IMR-90 (cell line): ENCODE measurements at regions not wholly inside any gene's neighbourhood (a gene's known extent, or its start where the extent isn't known, plus 50 kb on each side); places are given as distances from the start of the nearest gene placed in this dataset.

Experiments used
- ATAC-seq: fragments of 200-7000 bp; cut with Tn5 transposase; 2 replicates; pipeline ENCODE4 v1.9.1; 2020; ENCODE audit warnings: low read depth, mild to moderate bottlenecking, moderate library complexity
- BruUV-seq: library from RNA; stranded (reverse); fragments of 400-500 nt; replicated peaks from 2 replicates; lab custom pipeline; 2021; lab: Mats Ljungman, UMichigan
- CTCF ChIA-PET: fragments of 300-600 bp; formaldehyde crosslinking; extraction: SDS; loops from one replicate; lab custom pipeline; 2021; ENCODE audit warnings: antibody characterized with exemption; lab: Yijun Ruan, JAX
- POLR2A ChIA-PET: fragments of 300-600 bp; sonication (Branson Sonifier 250); formaldehyde crosslinking; loops from one replicate; lab custom pipeline; 2022; ENCODE audit warnings: antibody characterized with exemption; ENCODE audit not compliant: unreplicated experiment; lab: Charles Lee
- DNase-seq: peaks from one replicate; pipeline ENCODE4 v3.0.0; 2013
- H2AFZ ChIP-seq: replicated peaks from 2 replicates; pipeline ENCODE3; 2013; ENCODE audit warnings: low read length, mild to moderate bottlenecking; ENCODE audit not compliant: poor library complexity
- H2AK5ac ChIP-seq: 2 replicates; pipeline ENCODE4 v1.6.1; 2013; ENCODE audit warnings: low read depth, low read length, inconsistent platforms
- H2AK9ac ChIP-seq: replicated peaks from 2 replicates; pipeline ENCODE3; 2013; ENCODE audit warnings: mild to moderate bottlenecking, low read depth, low read length, moderate library complexity; ENCODE audit not compliant: poor library complexity
- H2BK120ac ChIP-seq: 2 replicates; pipeline ENCODE4 v1.6.1; 2013; ENCODE audit warnings: low read depth, low read length, inconsistent platforms
- H2BK15ac ChIP-seq: 3 replicates; pipeline ENCODE4 v1.6.1; 2013; ENCODE audit warnings: low read depth, low read length, inconsistent platforms
- H2BK20ac ChIP-seq: 2 replicates; pipeline ENCODE4 v1.6.1; 2013; ENCODE audit warnings: low read depth, mild to moderate bottlenecking, inconsistent platforms, low read length, moderate library complexity
- H2BK5ac ChIP-seq: 2 replicates; pipeline ENCODE4 v1.6.1; 2013; ENCODE audit warnings: mild to moderate bottlenecking, low read depth, low read length, inconsistent platforms; ENCODE audit not compliant: poor library complexity, severe bottlenecking
- H3K14ac ChIP-seq: replicated peaks from 2 replicates; pipeline ENCODE4 v1.6.1; 2013; ENCODE audit warnings: low read depth, low read length, inconsistent platforms
- H3K18ac ChIP-seq: 2 replicates; pipeline ENCODE4 v1.6.1; 2013; ENCODE audit warnings: low read depth, low read length, control low read depth
- H3K23ac ChIP-seq: 2 replicates; pipeline ENCODE4 v1.6.1; 2013; ENCODE audit warnings: low read depth, low read length, inconsistent platforms
- H3K27ac ChIP-seq: 2 replicates; pipeline ENCODE4 v1.5.1; 2013; ENCODE audit warnings: mild to moderate bottlenecking, control low read depth, low read length; ENCODE audit not compliant: insufficient read depth
- H3K27me3 ChIP-seq: 2 replicates; pipeline ENCODE4 v1.6.1; 2013; ENCODE audit warnings: low read length; ENCODE audit not compliant: control insufficient read depth, insufficient read depth
- H3K36me3 ChIP-seq: 2 replicates; pipeline ENCODE4 v1.6.1; 2013; ENCODE audit warnings: low read length, mixed read lengths; ENCODE audit not compliant: control insufficient read depth, insufficient read depth
- H3K4ac ChIP-seq: 2 replicates; pipeline ENCODE4 v1.6.1; 2013; ENCODE audit warnings: low read depth, low read length, inconsistent platforms
- H3K4me1 ChIP-seq: 2 replicates; pipeline ENCODE4 v1.6.1; 2013; ENCODE audit warnings: low read length, mixed read lengths; ENCODE audit not compliant: control insufficient read depth, insufficient read depth
- H3K4me2 ChIP-seq: 2 replicates; pipeline ENCODE4 v1.6.1; 2013; ENCODE audit warnings: low read depth, mild to moderate bottlenecking, control low read depth, low read length, moderate library complexity
- H3K4me3 ChIP-seq: 2 replicates; pipeline ENCODE4 v1.5.1; 2013; ENCODE audit warnings: low read depth, mild to moderate bottlenecking, control low read depth, low read length, moderate library complexity; ENCODE audit not compliant: insufficient read depth
- H3K56ac ChIP-seq: 2 replicates; pipeline ENCODE4 v1.6.1; 2013; ENCODE audit warnings: low read length, inconsistent platforms; ENCODE audit not compliant: insufficient read depth; ENCODE audit errors: extremely low read depth
- H3K79me1 ChIP-seq, 2 experiments: 2 replicates each; pipeline ENCODE4 v1.6.1; 2013; ENCODE audit warnings: low read length in 2 of 2, inconsistent platforms in 1 of 2, low read depth in 1 of 2
- H3K9ac ChIP-seq: 2 replicates; pipeline ENCODE4 v1.6.1; 2013; ENCODE audit warnings: low read depth, low read length, control low read depth
- H3K9me1 ChIP-seq: 2 replicates; pipeline ENCODE4 v1.6.1; 2013; ENCODE audit warnings: low read length, inconsistent platforms; ENCODE audit not compliant: insufficient read depth
- H3K9me3 ChIP-seq: 2 replicates; pipeline ENCODE4 v1.6.1; 2013; ENCODE audit warnings: low read length; ENCODE audit not compliant: control insufficient read depth, insufficient read depth
- H4K20me1 ChIP-seq: 2 replicates; pipeline ENCODE4 v1.6.1; 2013; ENCODE audit warnings: low read length, inconsistent platforms; ENCODE audit not compliant: insufficient read depth
- H4K5ac ChIP-seq: 2 replicates; pipeline ENCODE4 v1.6.1; 2013; ENCODE audit warnings: mild to moderate bottlenecking, low read depth, low read length, control low read depth
- H4K8ac ChIP-seq, 2 experiments: 2 replicates each; pipeline ENCODE4 v1.6.1; 2013; ENCODE audit warnings: low read depth in 2 of 2, low read length in 2 of 2, control low read depth in 1 of 2, inconsistent platforms in 1 of 2
- H4K91ac ChIP-seq: 2 replicates; pipeline ENCODE4 v1.6.1; 2013; ENCODE audit warnings: low read depth, low read length, inconsistent platforms; ENCODE audit not compliant: insufficient read depth
- BHLHE40 ChIP-seq: fragments of 150-350 bp; IDR thresholded peaks from 2 replicates; pipeline ENCODE4 v1.6.1; 2016; ENCODE audit warnings: mild to moderate bottlenecking, low read depth, low read length
- CEBPB ChIP-seq: IDR thresholded peaks from 2 replicates; pipeline ENCODE4 v1.6.1; 2012; ENCODE audit warnings: low read depth, low read length, improper control_type of control experiment
- CHD1 ChIP-seq: IDR thresholded peaks from 2 replicates; pipeline ENCODE4 v1.6.1; 2012; ENCODE audit warnings: low read depth, low read length, improper control_type of control experiment
- MXI1 ChIP-seq: IDR thresholded peaks from 2 replicates; pipeline ENCODE4 v1.6.1; 2012; ENCODE audit warnings: low read depth, mild to moderate bottlenecking, low read length, moderate library complexity, borderline replicate concordance
- RAD21 ChIP-seq: IDR thresholded peaks from 2 replicates; pipeline ENCODE4 v1.6.1; 2012; ENCODE audit warnings: low read length, improper control_type of control experiment
- RCOR1 ChIP-seq: IDR thresholded peaks from 2 replicates; pipeline ENCODE4 v1.6.1; 2012; ENCODE audit warnings: mild to moderate bottlenecking, low read length, improper control_type of control experiment; ENCODE audit not compliant: insufficient replicate concordance
- RFX5 ChIP-seq: IDR thresholded peaks from 2 replicates; pipeline ENCODE4 v1.8.0; 2012; ENCODE audit warnings: low read depth, mild to moderate bottlenecking, low read length, moderate library complexity
- USF2 ChIP-seq: fragments of 150-350 bp; IDR thresholded peaks from 2 replicates; pipeline ENCODE4 v1.6.1; 2017; ENCODE audit warnings: mild to moderate bottlenecking, antibody characterized with exemption, low read length, low read depth
- WGBS, 2 experiments: methylation state at CpG; one replicate each; pipeline versions ENCODE4 v1.1.5 to v1.1.7; 2013; ENCODE audit warnings: missing lambda C conversion rate in 2 of 2; ENCODE audit not compliant: insufficient read length in 1 of 2; ENCODE audit errors: extremely low coverage in 2 of 2; 5-methylcytosine and 5-hydroxymethylcytosine counted together
- dilution Hi-C: fragments of 300-500 bp; cut with HindIII; formaldehyde crosslinking; loops from one replicate; pipeline ENCODE4 v1.14.3; 2018; ENCODE audit warnings: low sequenced_read_pairs; ENCODE audit not compliant: unreplicated experiment
- in situ Hi-C: fragments of 300-500 bp; cut with MboI; formaldehyde crosslinking; loops from 3 replicates; pipeline ENCODE4 v1.14.3; 2019; ENCODE audit warnings: low sequenced_read_pairs, inconsistent platforms, mixed read lengths
- intact Hi-C: fragments of 100-400 bp; cut with micrococcal nuclease; formaldehyde crosslinking; loops from 2 replicates; pipeline ENCODE4 v1.10.0; 2022
- TF ChIP-seq, protein P1 (sequence below): conservative IDR thresholded peaks from 2 replicates; pipeline ENCODE4 v1.5.1; 2012; ENCODE audit warnings: mild to moderate bottlenecking, low read depth, low read length, improper control_type of control experiment

DNA sequence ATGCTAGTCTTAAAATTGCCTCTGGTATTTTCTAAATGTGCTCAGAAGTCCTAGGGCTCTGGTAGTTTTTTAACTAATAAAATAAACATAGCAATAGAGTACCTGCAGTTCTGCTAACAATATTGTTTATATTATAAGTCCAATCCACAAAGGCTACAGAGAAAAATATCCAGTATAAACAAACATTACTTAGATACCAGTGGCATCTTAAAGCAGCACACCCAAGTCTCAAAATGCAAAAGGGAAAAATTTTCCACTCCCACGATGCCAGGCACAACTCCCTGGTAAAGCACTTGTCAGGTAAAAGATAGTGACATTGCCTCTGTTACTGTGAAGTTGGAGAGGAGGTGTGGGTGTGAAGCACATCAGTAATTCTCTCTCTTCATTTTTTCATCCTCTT is 123.3 kb downstream of the OGFRL1 start:
- Histone ChIP-seq H3K14ac (peak overlapping the region; percentile 87; the same call in 1 of the 2 replicates), H2BK5ac (peak overlapping the region; percentile 65), H3K4me3 (no peak overlapping the region), H3K56ac (peak overlapping the region; percentile 56; the same call in 1 of the 2 replicates), H3K9me3 (no peaks in the 10 kb centered on the region), H3K79me1 (peaks cover 29 to 57% of the 10 kb centered on the region in 2 experiments; a peak in 3 of 4 replicates), H3K9me1 (peaks cover 18% of the 10 kb centered on the region), H2AK5ac (peak overlapping the region; percentile 83; the same call in 1 of the 2 replicates), H4K91ac (peak overlapping the region; percentile 79), H4K8ac (peak overlapping the region in 1 of 2 experiments; percentile 53; a peak in 2 of 4 replicates), H2BK15ac (peak overlapping the region; percentile 59; the same call in 1 of the 3 replicates), H3K4ac (peak overlapping the region; percentile 74), H3K9ac (no peak overlapping the region), H2AK9ac (peak overlapping the region; percentile 52), H2BK120ac (peak overlapping the region; percentile 76; the same call in 1 of the 2 replicates), H3K27me3 (no peaks in the 10 kb centered on the region), H3K4me2 (peak overlapping the region; percentile 55), H3K23ac (peak overlapping the region; percentile 61), H2BK20ac (peak overlapping the region; percentile 75), H3K18ac (peak overlapping the region; percentile 82; the same call in 1 of the 2 replicates), H3K27ac (peak overlapping the region; percentile 66; the same call in 1 of the 2 replicates), H2AFZ (peak overlapping the region; percentile 61), H4K5ac (peak overlapping the region; percentile 76), H4K20me1 (no peaks in the 10 kb centered on the region), H3K36me3 (peaks cover 13% of the 10 kb centered on the region), H3K4me1 (peaks cover 20% of the 10 kb centered on the region)
- intact Hi-C loops (no loop called here), in situ Hi-C loops (loop anchor here (10.0 kb wide), 1 partner anchor 93 kb away; no protein-coding TSS in a partner anchor), dilution Hi-C loops (no loop called here)
- ChIA-PET POLR2A (interaction anchor here (0.6 kb wide), 1 partner anchor 184 kb away, joined by 4 read pairs; no protein-coding TSS in a partner anchor), CTCF (interaction anchor here (0.6 kb wide), 1 partner anchor 45 kb away, joined by 3 read pairs; no protein-coding TSS in a partner anchor)
- ATAC-seq = no peak
- TF ChIP-seq RAD21 = no peak
- no peak for TF ChIP-seq CHD1
- TF ChIP-seq BHLHE40 = no peak
- TF ChIP-seq CEBPB = no peak
- TF ChIP-seq USF2 = no peak
- no peak for TF ChIP-seq RFX5
- no peak for TF ChIP-seq MXI1
- TF ChIP-seq, protein P1, sequence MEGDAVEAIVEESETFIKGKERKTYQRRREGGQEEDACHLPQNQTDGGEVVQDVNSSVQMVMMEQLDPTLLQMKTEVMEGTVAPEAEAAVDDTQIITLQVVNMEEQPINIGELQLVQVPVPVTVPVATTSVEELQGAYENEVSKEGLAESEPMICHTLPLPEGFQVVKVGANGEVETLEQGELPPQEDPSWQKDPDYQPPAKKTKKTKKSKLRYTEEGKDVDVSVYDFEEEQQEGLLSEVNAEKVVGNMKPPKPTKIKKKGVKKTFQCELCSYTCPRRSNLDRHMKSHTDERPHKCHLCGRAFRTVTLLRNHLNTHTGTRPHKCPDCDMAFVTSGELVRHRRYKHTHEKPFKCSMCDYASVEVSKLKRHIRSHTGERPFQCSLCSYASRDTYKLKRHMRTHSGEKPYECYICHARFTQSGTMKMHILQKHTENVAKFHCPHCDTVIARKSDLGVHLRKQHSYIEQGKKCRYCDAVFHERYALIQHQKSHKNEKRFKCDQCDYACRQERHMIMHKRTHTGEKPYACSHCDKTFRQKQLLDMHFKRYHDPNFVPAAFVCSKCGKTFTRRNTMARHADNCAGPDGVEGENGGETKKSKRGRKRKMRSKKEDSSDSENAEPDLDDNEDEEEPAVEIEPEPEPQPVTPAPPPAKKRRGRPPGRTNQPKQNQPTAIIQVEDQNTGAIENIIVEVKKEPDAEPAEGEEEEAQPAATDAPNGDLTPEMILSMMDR = no peak
- TF ChIP-seq RCOR1 = no peak
- no CpG with 5 or more reads among the region's 1 CpG for WGBS, 2 experiments
- DNase-seq = no peak
- no TSS peak for BruUV-seq
